ENCODE measurements at regions not wholly inside any gene's neighbourhood (a gene's known extent, or its start where the extent isn't known, plus 50 kb on each side); places are given as distances from the start of the nearest gene placed in this dataset.

DNA sequence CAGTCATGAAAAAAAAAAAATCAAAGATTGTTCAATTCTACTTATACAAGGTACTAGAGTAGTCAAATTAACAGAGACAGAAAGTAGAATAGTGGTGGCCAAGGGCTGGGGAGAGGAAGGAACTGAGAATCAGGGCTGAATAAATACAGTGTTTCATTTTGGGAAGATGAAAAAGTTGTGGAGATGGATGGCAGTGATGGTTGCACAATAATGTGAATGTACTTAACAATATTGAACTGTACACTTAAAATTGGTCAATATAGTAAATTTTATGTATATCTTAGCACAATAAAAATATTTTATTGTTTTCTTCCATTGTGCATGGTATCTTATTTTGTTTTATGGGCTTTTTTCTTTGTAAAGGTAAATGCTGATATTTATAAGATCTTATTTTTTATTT lies 262.2 kb upstream of the AGTR1 start:
- Histone ChIP-seq H3K4me3 (no peak overlapping the region), H4K20me1 (no peaks in the 10 kb centered on the region), H3K9me3 (replicated peaks in 1 of 11) (no peaks in the 10 kb centered on the region), H3K36me3 (no peaks in the 10 kb centered on the region), H3K27ac (no peak overlapping the region), H3K4me2 (no peak overlapping the region), H3K9ac (no peak overlapping the region), H3K27me3 (no peaks in the 10 kb centered on the region), H3K4me1 (no peaks in the 10 kb centered on the region)
- TF ChIP-seq Cebpa-rat (IDR thresholded peaks at IDR 0.05): no peak

DNA sequence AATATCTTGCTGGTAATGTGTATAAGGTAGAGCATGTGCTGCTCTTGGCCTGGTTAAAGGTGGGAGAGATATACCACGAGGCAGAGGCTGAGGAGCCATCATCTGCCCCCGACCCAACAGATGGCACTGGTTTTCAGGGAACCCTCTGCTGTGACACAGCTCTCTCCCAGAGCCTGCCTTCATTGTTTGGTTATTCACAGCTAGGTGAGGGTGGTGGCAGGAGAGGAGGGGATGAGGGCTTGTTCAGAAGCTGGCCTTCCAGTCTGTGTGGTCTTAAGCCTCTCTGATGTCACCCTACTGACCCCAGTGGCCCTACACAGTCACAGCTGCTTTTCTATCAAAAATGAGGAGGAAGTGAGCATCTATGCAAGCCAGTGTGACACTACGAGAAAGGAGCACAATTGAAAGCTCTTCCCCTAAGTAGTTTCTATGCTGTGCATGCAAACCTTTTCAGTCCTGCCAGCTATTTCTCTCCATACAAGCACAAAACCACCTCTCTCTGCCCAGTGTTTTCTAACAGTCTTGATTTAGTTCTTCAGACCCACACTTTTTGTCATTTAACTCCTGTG lies 258.4 kb upstream of the AGTR1 start:
- no peak overlapping the region for H3K4me2 ChIP-seq
- H3K27me3 ChIP-seq: no peaks in the 10 kb centered on the region
- no peak overlapping the region for H3K27ac ChIP-seq
- no peak overlapping the region for H3K4me3 ChIP-seq
- peaks cover 0 to 7% (median 0%) of the 10 kb centered on the region in 11 experiments; a peak in 1 of 22 replicates for H3K9me3 ChIP-seq (replicated peaks in 1 of 11)
- H3K4me1 ChIP-seq: no peaks in the 10 kb centered on the region
- no peak overlapping the region for H3K9ac ChIP-seq
- no peaks in the 10 kb centered on the region for H3K36me3 ChIP-seq
- no peaks in the 10 kb centered on the region for H4K20me1 ChIP-seq
- TF ChIP-seq Cebpa-rat (IDR thresholded peaks at IDR 0.05): no peak

DNA sequence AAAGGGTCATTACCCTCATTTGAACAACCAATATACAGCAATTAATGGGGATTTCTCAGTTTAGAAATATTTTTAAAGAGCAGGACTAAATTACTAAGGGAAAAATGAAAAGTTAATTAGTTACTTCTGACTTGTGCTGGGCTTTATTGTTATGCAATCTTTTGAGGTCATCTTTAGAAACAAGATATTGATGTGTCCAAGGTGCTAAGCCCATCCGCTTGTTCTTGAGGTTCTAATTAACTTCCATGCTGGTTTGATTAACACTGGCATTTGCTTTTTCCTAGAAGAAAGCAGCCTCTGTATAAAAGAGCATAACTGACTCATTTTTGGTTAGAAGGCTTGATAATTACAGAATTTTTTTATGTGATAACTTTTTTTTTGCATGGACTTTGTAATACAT lies 256.5 kb upstream of the AGTR1 start:
- no peaks in the 10 kb centered on the region for H3K36me3 ChIP-seq
- no peaks in the 10 kb centered on the region for H3K27me3 ChIP-seq
- no peak overlapping the region for H3K4me3 ChIP-seq
- H3K4me2 ChIP-seq: no peak overlapping the region
- no peak overlapping the region for H3K9ac ChIP-seq
- H4K20me1 ChIP-seq: no peaks in the 10 kb centered on the region
- no peak overlapping the region for H3K27ac ChIP-seq
- H3K9me3 ChIP-seq (replicated peaks in 1 of 11): peaks cover 0 to 7% (median 0%) of the 10 kb centered on the region in 11 experiments; a peak in 1 of 22 replicates
- no peak for TF ChIP-seq Cebpa-rat (IDR thresholded peaks at IDR 0.05)
- no peaks in the 10 kb centered on the region for H3K4me1 ChIP-seq

DNA sequence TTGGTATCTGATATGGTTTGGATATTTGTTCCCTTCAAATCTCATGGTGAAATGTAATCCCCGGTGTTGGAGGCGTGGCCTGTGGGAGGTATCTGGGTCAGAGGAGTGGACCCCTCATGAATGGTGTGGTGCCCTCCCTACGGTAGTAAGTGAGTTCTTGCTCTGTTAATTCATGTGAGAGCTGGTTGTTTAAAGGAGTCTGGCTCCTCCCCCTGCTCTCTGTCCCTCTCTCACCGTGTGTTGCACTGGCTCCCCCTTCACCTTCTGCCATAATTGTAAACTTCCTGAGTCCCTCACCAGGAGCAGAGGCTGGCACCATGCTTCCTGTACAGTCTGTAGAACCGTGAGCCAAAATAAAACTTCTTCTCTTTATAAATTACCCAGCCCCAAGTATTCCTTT lies 246.9 kb upstream of the AGTR1 start:
- Histone ChIP-seq H3K4me3 (no peak overlapping the region), H4K20me1 (no peaks in the 10 kb centered on the region), H3K4me2 (no peak overlapping the region), H3K9me3 (replicated peaks in 1 of 11) (no peaks in the 10 kb centered on the region), H3K36me3 (no peaks in the 10 kb centered on the region), H3K27ac (no peak overlapping the region), H3K27me3 (no peaks in the 10 kb centered on the region), H3K4me1 (0 out of 20 replicates have a peak, but pooled peaks cover 0 to 8% (median 0%) of the 10 kb centered on the region in 10 experiments), H3K9ac (no peak overlapping the region)
- no peak for TF ChIP-seq Cebpa-rat (IDR thresholded peaks at IDR 0.05)

DNA sequence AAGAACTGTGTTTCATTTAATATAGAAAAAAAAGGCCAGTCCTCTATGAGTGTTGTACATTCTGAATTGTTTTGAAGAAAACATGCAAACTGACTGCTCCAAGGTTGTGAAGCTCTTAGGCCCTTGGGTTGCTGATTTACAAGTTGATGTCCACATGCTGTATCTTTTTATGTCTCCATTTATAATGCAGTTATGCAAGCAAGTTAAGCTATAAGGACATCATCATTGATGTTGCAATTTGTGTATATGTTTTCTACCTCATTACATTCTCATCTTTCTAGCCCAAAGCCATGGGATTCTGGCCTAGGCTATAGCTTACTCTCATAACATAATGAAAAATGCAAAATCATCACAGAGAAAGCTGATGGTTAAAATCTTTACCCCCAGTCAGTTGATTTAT lies 245.7 kb upstream of the AGTR1 start:
- no peaks in the 10 kb centered on the region for H3K36me3 ChIP-seq
- no peaks in the 10 kb centered on the region for H3K9me3 ChIP-seq (replicated peaks in 1 of 11)
- no peak for TF ChIP-seq Cebpa-rat (IDR thresholded peaks at IDR 0.05)
- no peak overlapping the region for H3K4me3 ChIP-seq
- 0 out of 20 replicates have a peak, but pooled peaks cover 0 to 8% (median 0%) of the 10 kb centered on the region in 10 experiments for H3K4me1 ChIP-seq
- H4K20me1 ChIP-seq: no peaks in the 10 kb centered on the region
- no peak overlapping the region for H3K4me2 ChIP-seq
- H3K9ac ChIP-seq: no peak overlapping the region
- H3K27me3 ChIP-seq: no peaks in the 10 kb centered on the region
- H3K27ac ChIP-seq: no peak overlapping the region

DNA sequence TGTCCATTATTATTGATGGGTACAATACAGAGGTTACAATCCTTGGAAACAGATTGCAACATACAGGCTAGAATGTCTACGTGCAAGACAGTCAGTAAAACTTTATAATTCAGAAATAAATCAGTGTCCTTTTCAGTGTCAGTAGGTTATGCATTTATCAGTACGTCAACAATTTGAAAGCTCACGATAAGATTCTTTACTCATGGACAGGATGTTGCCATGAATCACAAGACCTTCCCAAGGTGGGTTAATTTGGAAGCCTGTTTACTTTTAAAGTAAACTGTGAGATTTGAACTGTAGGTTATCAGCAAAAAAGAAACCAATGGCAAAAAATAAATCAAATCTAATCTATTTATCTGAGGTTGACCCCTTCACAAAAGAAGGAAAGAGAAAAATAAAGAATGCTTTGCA lies 243.9 kb upstream of the AGTR1 start:
- H4K20me1 ChIP-seq: no peaks in the 10 kb centered on the region
- H3K9ac ChIP-seq: no peak overlapping the region
- 0 out of 20 replicates have a peak, but pooled peaks cover 0 to 8% (median 0%) of the 10 kb centered on the region in 10 experiments for H3K4me1 ChIP-seq
- 0 out of 22 replicates have a peak, but pooled peaks of 1 of the 11 experiments have one; percentile 9 for TF ChIP-seq Cebpa-rat (IDR thresholded peaks at IDR 0.05)
- H3K9me3 ChIP-seq (replicated peaks in 1 of 11): no peaks in the 10 kb centered on the region
- no peak overlapping the region for H3K4me3 ChIP-seq
- no peak overlapping the region for H3K4me2 ChIP-seq
- H3K36me3 ChIP-seq: no peaks in the 10 kb centered on the region
- H3K27me3 ChIP-seq: no peaks in the 10 kb centered on the region
- H3K27ac ChIP-seq: no peak overlapping the region

DNA sequence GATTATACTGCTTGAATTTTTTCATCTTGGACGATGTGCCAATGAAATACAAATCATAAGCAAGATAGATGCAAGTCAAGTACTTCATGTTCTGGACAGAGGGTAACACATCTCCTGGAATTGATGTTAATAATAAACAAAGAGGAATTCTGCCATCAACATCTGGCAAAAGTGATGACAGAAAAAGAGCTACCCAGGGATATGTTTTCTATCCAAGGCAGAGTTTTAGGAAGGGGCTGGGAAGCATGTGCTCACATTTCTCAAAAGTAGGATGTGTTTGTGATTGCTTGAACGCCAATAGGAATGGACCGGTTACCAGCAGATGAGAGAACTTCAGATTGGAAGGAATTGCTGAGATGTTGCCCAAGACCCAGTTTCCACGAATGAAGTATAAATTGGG lies 242.6 kb upstream of the AGTR1 start:
- H3K4me1 ChIP-seq: 0 out of 20 replicates have a peak, but pooled peaks cover 0 to 8% (median 0%) of the 10 kb centered on the region in 10 experiments
- TF ChIP-seq Cebpa-rat (IDR thresholded peaks at IDR 0.05): no peak
- no peaks in the 10 kb centered on the region for H3K36me3 ChIP-seq
- 0 out of 22 replicates have a peak overlapping the region, but pooled peaks of 1 of the 11 experiments have one; percentile 23 for H3K4me2 ChIP-seq
- H3K27me3 ChIP-seq: no peaks in the 10 kb centered on the region
- H4K20me1 ChIP-seq: no peaks in the 10 kb centered on the region
- no peak overlapping the region for H3K9ac ChIP-seq
- H3K9me3 ChIP-seq (replicated peaks in 1 of 11): no peaks in the 10 kb centered on the region
- no peak overlapping the region for H3K27ac ChIP-seq
- H3K4me3 ChIP-seq: no peak overlapping the region

DNA sequence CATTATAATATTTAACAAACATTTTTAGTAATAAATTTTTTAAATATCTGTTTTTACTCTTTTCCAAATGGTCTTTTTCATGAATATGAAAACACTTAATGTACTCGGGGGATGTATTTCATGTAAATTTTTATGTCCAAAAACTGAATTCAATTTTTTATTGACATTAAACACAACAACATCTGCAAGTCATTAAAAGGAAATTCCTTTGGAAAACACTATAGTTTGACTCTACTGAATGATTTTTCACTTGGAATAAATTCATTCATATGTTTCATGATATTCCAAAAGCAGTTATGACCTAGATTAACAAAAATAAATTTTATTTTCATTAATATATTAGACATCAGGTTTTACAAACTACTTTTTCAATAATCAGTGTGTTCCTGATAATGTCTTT lies 239.8 kb upstream of the AGTR1 start:
- Histone ChIP-seq H3K27me3 (no peaks in the 10 kb centered on the region), H3K4me1 (0 out of 20 replicates have a peak, but pooled peaks cover 0 to 8% (median 0%) of the 10 kb centered on the region in 10 experiments), H3K27ac (no peak overlapping the region), H3K9me3 (replicated peaks in 1 of 11) (no peaks in the 10 kb centered on the region), H3K4me2 (no peak overlapping the region), H3K9ac (no peak overlapping the region), H3K4me3 (no peak overlapping the region), H4K20me1 (no peaks in the 10 kb centered on the region), H3K36me3 (no peaks in the 10 kb centered on the region)
- TF ChIP-seq Cebpa-rat (IDR thresholded peaks at IDR 0.05): no peak

DNA sequence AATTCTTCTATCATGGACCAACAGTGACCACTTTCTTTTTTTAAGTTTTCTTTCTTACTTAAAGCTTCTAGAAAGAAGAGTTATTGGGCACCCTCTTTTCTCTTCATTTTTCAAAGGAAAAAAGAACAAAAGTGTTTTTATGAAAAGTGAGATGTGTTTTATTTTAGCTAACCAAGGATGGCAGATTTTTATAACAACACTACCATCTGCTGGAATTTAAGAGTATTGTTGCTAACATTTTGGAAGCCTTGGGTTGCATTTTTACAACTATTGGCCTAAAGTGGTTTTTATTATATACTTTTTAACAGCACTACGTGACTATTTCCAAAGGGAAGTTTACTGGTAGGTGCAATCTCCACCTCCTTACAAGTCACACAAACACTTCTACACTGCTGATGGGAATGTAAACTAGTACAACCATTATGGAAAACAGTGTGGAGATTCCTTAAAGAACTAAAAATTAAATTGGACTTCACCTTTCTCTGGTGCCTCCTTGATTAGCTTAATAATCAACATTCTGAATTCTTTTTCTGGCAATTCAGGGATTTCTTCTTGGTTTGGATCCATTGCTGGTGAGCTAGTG lies 237.7 kb upstream of the AGTR1 start:
- Histone ChIP-seq H3K4me1 (0 out of 20 replicates have a peak, but pooled peaks cover 0 to 7% (median 0%) of the 10 kb centered on the region in 10 experiments), H3K9me3 (replicated peaks in 1 of 11) (no peaks in the 10 kb centered on the region), H4K20me1 (no peaks in the 10 kb centered on the region), H3K9ac (no peak overlapping the region), H3K4me3 (no peak overlapping the region), H3K27ac (no peak overlapping the region), H3K36me3 (no peaks in the 10 kb centered on the region), H3K4me2 (no peak overlapping the region), H3K27me3 (no peaks in the 10 kb centered on the region)
- no peak for TF ChIP-seq Cebpa-rat (IDR thresholded peaks at IDR 0.05)

DNA sequence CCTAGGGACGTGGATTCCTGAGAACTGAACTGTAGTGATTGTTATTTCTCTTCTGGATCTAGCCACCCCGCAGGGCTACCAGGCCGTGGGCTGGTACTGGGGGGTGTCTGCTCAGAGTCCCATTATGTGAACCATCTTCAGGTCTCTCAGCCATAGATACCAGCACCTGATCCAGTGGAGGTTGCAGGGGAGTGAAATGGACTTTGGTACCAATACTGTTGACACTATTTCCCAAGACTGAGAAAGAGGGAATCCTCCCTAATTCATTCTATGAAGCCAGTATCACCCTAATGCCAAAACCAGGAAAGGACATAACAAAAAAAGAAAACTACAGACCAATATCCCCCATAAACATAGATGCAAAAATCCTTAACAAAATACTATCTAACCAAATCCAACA lies 237.0 kb upstream of the AGTR1 start:
- Histone ChIP-seq H3K27ac (no peak overlapping the region), H3K27me3 (no peaks in the 10 kb centered on the region), H3K4me2 (no peak overlapping the region), H3K36me3 (no peaks in the 10 kb centered on the region), H3K4me1 (0 out of 20 replicates have a peak, but pooled peaks cover 0 to under 1% (median 0%) of the 10 kb centered on the region in 10 experiments), H3K9ac (no peak overlapping the region), H3K9me3 (replicated peaks in 1 of 11) (no peaks in the 10 kb centered on the region), H3K4me3 (no peak overlapping the region), H4K20me1 (no peaks in the 10 kb centered on the region)
- no peak for TF ChIP-seq Cebpa-rat (IDR thresholded peaks at IDR 0.05)
